ENCODE measurements at regions not wholly inside any gene's neighbourhood (a gene's known extent, or its start where the extent isn't known, plus 50 kb on each side); places are given as distances from the start of the nearest gene placed in this dataset.

DNA sequence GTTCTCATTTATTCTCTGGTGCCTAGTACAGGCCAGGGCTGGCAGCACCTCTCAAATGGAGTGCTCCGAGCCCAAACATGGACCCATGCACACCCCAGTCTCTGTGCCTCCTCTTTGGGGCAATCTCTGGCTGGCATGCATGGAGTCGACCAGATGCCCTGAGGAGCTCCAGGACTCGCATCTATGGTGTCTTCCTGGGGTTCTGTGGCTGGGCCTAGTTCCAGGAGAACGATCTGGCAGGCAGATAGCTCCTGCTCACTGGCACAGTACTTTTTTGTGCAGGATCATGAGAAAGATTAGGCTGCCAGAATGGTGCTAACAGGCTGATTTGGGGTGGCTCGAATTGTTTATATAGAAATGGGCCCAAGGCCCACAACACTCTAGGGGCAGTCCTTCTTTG, 72.0 kb upstream of the PJA1 start:
- TF ChIP-seq, protein P1, sequence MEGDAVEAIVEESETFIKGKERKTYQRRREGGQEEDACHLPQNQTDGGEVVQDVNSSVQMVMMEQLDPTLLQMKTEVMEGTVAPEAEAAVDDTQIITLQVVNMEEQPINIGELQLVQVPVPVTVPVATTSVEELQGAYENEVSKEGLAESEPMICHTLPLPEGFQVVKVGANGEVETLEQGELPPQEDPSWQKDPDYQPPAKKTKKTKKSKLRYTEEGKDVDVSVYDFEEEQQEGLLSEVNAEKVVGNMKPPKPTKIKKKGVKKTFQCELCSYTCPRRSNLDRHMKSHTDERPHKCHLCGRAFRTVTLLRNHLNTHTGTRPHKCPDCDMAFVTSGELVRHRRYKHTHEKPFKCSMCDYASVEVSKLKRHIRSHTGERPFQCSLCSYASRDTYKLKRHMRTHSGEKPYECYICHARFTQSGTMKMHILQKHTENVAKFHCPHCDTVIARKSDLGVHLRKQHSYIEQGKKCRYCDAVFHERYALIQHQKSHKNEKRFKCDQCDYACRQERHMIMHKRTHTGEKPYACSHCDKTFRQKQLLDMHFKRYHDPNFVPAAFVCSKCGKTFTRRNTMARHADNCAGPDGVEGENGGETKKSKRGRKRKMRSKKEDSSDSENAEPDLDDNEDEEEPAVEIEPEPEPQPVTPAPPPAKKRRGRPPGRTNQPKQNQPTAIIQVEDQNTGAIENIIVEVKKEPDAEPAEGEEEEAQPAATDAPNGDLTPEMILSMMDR (IDR thresholded peaks at IDR 0.05; ENCODE audit: low read depth, low read length): no peak
- no peak for TF ChIP-seq EZH2phosphoT487 (IDR thresholded peaks at IDR 0.05; ENCODE audit: low read depth)

Data from OCI-LY3 (cell line).